ENCODE measurements at regions not wholly inside any gene's neighbourhood (a gene's known extent, or its start where the extent isn't known, plus 50 kb on each side); places are given as distances from the start of the nearest gene placed in this dataset.

GRCh38 chr13:29677627-29678026 lies 82.1 kb upstream of the SLC7A1 start:
- TF ChIP-seq PAX5 (IDR thresholded peaks at IDR 0.05; ENCODE audit: borderline replicate concordance, low read depth, low read length) (no peak), HDGF (IDR thresholded peaks at IDR 0.05) (no peak), EZH2 (IDR thresholded peaks at IDR 0.05; ENCODE audit: borderline replicate concordance, control insufficient read depth, low read depth, low read length) (no peak), SPI1 (IDR thresholded peaks at IDR 0.05; ENCODE audit: borderline replicate concordance, insufficient read depth, low read depth, low read length) (no peak), ATF3 (IDR thresholded peaks at IDR 0.05; ENCODE audit: borderline replicate concordance, extremely low read depth, low read depth, low read length) (no peak), ZNF592 (IDR thresholded peaks at IDR 0.05) (no peak)
- TF ChIP-seq, protein P1, sequence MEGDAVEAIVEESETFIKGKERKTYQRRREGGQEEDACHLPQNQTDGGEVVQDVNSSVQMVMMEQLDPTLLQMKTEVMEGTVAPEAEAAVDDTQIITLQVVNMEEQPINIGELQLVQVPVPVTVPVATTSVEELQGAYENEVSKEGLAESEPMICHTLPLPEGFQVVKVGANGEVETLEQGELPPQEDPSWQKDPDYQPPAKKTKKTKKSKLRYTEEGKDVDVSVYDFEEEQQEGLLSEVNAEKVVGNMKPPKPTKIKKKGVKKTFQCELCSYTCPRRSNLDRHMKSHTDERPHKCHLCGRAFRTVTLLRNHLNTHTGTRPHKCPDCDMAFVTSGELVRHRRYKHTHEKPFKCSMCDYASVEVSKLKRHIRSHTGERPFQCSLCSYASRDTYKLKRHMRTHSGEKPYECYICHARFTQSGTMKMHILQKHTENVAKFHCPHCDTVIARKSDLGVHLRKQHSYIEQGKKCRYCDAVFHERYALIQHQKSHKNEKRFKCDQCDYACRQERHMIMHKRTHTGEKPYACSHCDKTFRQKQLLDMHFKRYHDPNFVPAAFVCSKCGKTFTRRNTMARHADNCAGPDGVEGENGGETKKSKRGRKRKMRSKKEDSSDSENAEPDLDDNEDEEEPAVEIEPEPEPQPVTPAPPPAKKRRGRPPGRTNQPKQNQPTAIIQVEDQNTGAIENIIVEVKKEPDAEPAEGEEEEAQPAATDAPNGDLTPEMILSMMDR (IDR thresholded peaks at IDR 0.05 in 2 of 3, conservative IDR thresholded peaks at IDR 0.05 in 1 of 3; ENCODE audit: control insufficient read depth in 2 of 3, extremely low read depth in 1 of 3, insufficient read depth in 1 of 3, low read depth in 3 of 3, low read length in 3 of 3): no peak
- TF ChIP-seq, protein P2, sequence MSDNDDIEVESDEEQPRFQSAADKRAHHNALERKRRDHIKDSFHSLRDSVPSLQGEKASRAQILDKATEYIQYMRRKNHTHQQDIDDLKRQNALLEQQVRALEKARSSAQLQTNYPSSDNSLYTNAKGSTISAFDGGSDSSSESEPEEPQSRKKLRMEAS (IDR thresholded peaks at IDR 0.05; ENCODE audit: low read depth, low read length): no peak

Measured in GM12878 (cell line).